Chondrocyte (in vitro differentiated cells): ENCODE measurements at regions not wholly inside any gene's neighbourhood (a gene's known extent, or its start where the extent isn't known, plus 50 kb on each side); places are given as distances from the start of the nearest gene placed in this dataset.

ENCODE experiments used
- DNase-seq: peaks from one replicate; pipeline ENCODE4 v3.0.0; 2021; ENCODE audit warnings: mixed read lengths, low spot score
- H3K27ac Mint-ChIP-seq: one replicate; pipeline ENCODE4 v1.8.0; 2021; ENCODE audit warnings: mild to moderate bottlenecking, moderate library complexity, mixed read lengths; ENCODE audit not compliant: unreplicated experiment
- H3K27me3 Mint-ChIP-seq: 2 replicates; pipeline ENCODE4 v1.8.0; 2021; ENCODE audit warnings: low read depth, mixed read lengths
- H3K36me3 Mint-ChIP-seq: 2 replicates; pipeline ENCODE4 v1.8.0; 2021; ENCODE audit warnings: low read depth, mixed read lengths
- H3K4me1 Mint-ChIP-seq: 2 replicates; pipeline ENCODE4 v1.8.0; 2021; ENCODE audit warnings: low read depth, mild to moderate bottlenecking, mixed read lengths
- H3K4me3 Mint-ChIP-seq: one replicate; pipeline ENCODE4 v1.8.0; 2021; ENCODE audit warnings: mild to moderate bottlenecking, moderate library complexity, mixed read lengths; ENCODE audit not compliant: unreplicated experiment
- H3K9me3 Mint-ChIP-seq: 2 replicates; pipeline ENCODE4 v1.8.0; 2021; ENCODE audit warnings: low read depth, mixed read lengths
- CTCF ChIP-seq: fragments of 200-600 bp; sonication (generic); IDR thresholded peaks from 2 replicates; pipeline ENCODE4 v1.5.0; 2021; ENCODE audit warnings: antibody characterized with exemption, mild to moderate bottlenecking, moderate library complexity

- no peaks in the 10 kb centered on the region for H3K36me3 Mint-ChIP-seq
- H3K4me1 Mint-ChIP-seq: peaks cover 16% of the 10 kb centered on the region
- no peak for TF ChIP-seq CTCF
- H3K4me3 Mint-ChIP-seq: no peak overlapping the region
- DNase-seq: no peak
- no peaks in the 10 kb centered on the region for H3K27me3 Mint-ChIP-seq
- H3K27ac Mint-ChIP-seq: no peak overlapping the region
- peaks cover 3% of the 10 kb centered on the region for H3K9me3 Mint-ChIP-seq
Measured at GRCh38 chr6:23266536-23266935, 697.2 kb downstream of the HDGFL1 start.

- Mint-ChIP-seq H3K27ac (no peak overlapping the region), H3K27me3 (no peaks in the 10 kb centered on the region), H3K9me3 (peaks cover 3% of the 10 kb centered on the region), H3K4me3 (no peak overlapping the region), H3K4me1 (peaks cover 16% of the 10 kb centered on the region), H3K36me3 (no peaks in the 10 kb centered on the region)
- no peak for TF ChIP-seq CTCF
- no peak for DNase-seq
Measured at GRCh38 chr6:23267651-23268050, 698.3 kb downstream of the HDGFL1 start.

- TF ChIP-seq CTCF: no peak
- Mint-ChIP-seq H3K4me1 (peaks cover 16% of the 10 kb centered on the region), H3K27ac (no peak overlapping the region), H3K4me3 (no peak overlapping the region), H3K9me3 (no peaks in the 10 kb centered on the region), H3K36me3 (no peaks in the 10 kb centered on the region), H3K27me3 (no peaks in the 10 kb centered on the region)
- DNase-seq: no peak
Measured at GRCh38 chr6:23268348-23268747, 699.0 kb downstream of the HDGFL1 start.

DNA sequence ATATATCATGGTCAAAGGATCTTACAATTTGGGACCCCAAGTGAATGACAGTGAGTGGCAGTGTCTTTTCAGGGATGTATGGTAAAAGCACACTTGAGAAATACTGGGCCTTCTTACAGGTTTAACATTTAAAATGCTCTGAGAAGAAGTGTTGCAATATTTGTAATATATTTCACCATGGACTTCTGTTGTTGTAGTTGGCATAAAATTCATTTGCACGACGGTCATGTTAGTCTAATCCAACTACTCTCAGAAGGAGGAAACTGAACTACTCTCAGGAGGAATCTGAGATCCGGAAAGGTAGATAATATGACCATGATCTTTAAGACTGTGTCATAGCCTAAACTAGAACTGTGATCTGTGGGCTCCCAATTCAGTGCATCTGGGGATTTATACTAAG is 700.1 kb downstream of the HDGFL1 start:
- H3K4me1 Mint-ChIP-seq: peaks cover 16% of the 10 kb centered on the region
- no peak for TF ChIP-seq CTCF
- H3K4me3 Mint-ChIP-seq: no peak overlapping the region
- H3K9me3 Mint-ChIP-seq: no peaks in the 10 kb centered on the region
- no peaks in the 10 kb centered on the region for H3K27me3 Mint-ChIP-seq
- H3K36me3 Mint-ChIP-seq: no peaks in the 10 kb centered on the region
- H3K27ac Mint-ChIP-seq: peak overlapping the region; percentile 2
- DNase-seq: no peak

DNA sequence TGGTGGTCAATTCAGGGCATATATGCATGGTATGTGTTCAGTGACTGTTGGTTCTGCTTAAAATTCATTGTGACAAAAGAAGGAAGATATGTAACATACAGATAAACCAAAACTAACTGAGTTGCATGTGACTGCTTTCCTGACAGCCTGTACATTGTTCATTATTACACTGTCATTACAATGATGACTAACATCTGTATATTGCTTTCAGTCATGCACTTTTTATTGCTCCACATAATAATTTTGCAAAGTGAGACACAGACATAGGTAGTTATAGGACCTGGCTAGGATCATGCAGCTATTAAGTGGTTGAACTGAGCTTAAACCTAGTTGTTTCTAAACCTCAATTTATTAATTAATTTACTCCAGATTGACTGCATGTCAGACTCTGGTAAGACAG is 703.2 kb downstream of the HDGFL1 start:
- Mint-ChIP-seq H3K36me3 (no peaks in the 10 kb centered on the region), H3K9me3 (no peaks in the 10 kb centered on the region)
- no peak for DNase-seq

More for the DNA sequence above, 703.2 kb downstream of the HDGFL1 start:
- peaks cover 16% of the 10 kb centered on the region for H3K4me1 Mint-ChIP-seq
- H3K4me3 Mint-ChIP-seq: no peak overlapping the region
- H3K27me3 Mint-ChIP-seq: no peaks in the 10 kb centered on the region
- TF ChIP-seq CTCF: no peak
- no peak overlapping the region for H3K27ac Mint-ChIP-seq
